Esophagus squamous epithelium (tissue), 4 donors: ENCODE measurements at regions not wholly inside any gene's neighbourhood (a gene's known extent, or its start where the extent isn't known, plus 50 kb on each side); places are given as distances from the start of the nearest gene placed in this dataset.
"Not testable (repeated sequence)": the region's sequence is repeated elsewhere in the genome, so short reads cannot be mapped to it uniquely, and the experiment has no call there.

Source experiments
- CTCF ChIP-seq, 6 experiments: fragments of 450-650 bp in 4 of 6; fragments of 200-600 bp in 2 of 6; sonication (generic) in 2 of 6; IDR thresholded peaks; one replicate each; pipeline ENCODE4 v1.5.1; 2016 to 2019; ENCODE audit warnings: antibody characterized with exemption in 6 of 6, mild to moderate bottlenecking in 4 of 6, moderate library complexity in 4 of 6
- POLR2A ChIP-seq, 4 donors: fragments of 450-650 bp; IDR thresholded peaks; one replicate each; pipeline ENCODE4 v1.6.1; 2017; ENCODE audit warnings: antibody characterized with exemption in 4 of 4, mild to moderate bottlenecking in 4 of 4, moderate library complexity in 3 of 4

DNA sequence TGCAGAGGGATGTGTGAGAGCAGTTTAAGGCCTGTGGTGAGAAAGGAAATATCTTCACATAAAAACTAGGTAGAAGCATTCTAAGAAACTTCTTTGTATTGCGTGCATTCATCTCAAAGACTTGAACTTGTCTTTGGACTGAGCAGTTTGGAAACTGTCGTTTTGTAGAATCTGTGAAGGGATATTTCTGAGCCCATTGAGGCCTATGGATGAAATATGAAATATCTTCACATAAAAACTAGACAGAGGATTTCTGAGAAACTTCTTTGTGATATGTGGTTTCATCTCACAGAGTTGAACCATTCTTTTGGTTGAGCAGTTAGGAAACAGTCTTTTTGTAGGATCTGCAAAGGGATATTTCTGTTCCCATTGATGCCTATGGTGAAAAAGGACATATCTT is 3173.4 kb downstream of the TUBA3C start:
- not testable (repeated sequence) for TF ChIP-seq POLR2A (IDR thresholded peaks at IDR 0.05)
- TF ChIP-seq CTCF (IDR thresholded peaks at IDR 0.05), result peak in 1 of 6 experiments; percentile 10
